GM19455 (cell line): ENCODE measurements at regions not wholly inside any gene's neighbourhood (a gene's known extent, or its start where the extent isn't known, plus 50 kb on each side); places are given as distances from the start of the nearest gene placed in this dataset.
"Not testable (repeated sequence)": the region's sequence is repeated elsewhere in the genome, so short reads cannot be mapped to it uniquely, and the experiment has no call there.

ENCODE experiments used
- ATAC-seq: cut with Tn5 transposase; IDR thresholded peaks from one replicate; pipeline ENCODE4 v1.9.1; 2021; ENCODE audit not compliant: unreplicated experiment

DNA sequence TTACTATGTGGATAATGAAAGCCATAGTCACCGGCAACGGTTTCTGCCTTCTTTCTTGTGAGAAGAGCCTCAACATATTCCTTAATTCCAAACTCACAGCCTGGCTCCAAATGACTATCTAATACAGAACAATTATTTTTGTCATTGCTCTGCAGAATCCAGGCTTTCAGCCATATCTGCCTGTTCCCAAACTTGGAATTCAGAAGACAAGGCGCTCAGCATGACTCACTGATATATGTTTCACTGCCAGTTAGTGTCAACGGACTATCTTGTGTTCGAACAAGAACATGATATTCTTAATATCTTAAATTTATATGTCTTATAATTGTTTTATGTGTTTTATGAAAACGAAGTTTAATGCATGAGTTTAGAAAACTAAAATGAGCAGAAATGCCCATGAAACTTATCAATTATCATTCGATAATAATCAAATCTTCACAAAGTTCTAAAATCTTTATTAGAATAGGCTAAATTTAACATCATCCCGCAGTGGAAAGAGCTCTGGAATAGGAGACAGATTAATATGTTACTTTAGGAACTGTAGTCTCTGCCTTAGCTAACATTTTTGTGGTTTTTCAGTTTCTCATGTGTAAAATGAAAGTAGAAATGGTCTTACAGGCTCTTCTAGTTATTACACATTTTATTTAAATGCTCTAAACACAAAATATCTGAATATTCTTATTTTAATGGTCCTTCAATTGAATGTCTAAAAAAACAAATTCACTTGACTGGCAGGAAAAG lies 669.3 kb upstream of the GJE1 start:
- peak; percentile 88 for ATAC-seq

- no peak for ATAC-seq
Observed at GRCh38 chr6:141460743-141461484, 671.8 kb upstream of the GJE1 start.

DNA sequence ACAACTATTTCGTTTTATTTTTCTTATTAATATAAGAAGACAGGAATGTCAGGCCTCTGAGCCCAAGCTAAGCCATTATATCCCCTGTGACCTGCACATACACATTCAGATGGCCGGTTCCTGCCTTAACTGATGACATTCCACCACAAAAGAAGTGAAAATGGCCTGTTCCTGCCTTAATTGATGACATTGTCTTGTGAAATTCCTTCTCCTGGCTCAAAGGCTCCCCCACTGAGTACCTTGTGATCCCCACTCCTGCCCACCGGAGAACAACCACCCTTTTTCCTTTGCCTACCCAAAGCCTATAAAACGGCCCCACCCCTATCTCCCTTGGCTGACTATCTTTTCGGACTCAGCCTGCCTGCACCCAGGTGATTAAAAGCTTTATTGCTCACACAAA lies 672.5 kb upstream of the GJE1 start:
- not testable (repeated sequence) for ATAC-seq

GRCh38 chr6:141457984-141458383 lies 674.7 kb upstream of the GJE1 start:
- not testable (repeated sequence) for ATAC-seq

GRCh38 chr6:141452354-141452686 lies 680.4 kb upstream of the GJE1 start:
- no peak for ATAC-seq

DNA sequence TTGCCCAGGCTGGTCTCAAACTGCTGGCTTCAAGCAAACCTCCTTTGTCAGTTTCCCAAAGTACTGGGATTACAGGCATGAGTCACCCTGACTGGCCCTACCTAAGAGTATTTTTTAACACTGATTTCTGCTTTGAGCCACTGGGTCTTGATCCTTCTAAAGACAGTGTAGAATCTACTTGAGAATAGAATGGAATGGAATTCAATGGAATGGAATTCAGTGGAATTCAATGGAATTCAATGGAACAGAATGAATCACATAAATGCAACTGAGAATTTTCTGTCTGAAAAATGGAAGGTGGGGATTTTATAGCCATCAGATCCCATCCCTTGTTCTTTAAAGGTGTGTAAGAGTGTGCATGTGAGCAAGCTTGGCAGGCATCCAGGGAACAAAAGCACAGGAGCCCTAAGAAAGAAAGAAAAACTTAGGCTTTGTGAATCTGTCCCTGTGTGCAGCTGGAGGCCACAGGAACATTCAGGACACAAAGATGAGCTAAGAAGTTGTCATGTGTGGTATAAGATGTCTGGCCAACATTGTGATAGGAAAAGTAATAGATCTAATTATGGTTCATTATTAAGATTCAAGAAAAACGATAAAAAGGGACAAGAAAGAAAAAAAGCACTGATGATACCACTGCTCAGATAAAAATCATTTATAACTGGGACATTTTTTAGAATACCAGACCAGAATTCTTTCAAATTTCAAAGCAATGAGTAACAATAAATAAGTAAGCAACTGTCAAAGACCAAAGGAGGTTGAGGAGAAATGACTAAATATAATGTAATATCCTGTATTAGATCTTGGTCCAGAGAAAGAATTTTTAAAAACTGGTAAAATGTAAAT lies 681.0 kb upstream of the GJE1 start:
- no peak for ATAC-seq

GRCh38 chr6:141451181-141451510 lies 681.6 kb upstream of the GJE1 start:
- ATAC-seq: no peak

- ATAC-seq: no peak
Observed at GRCh38 chr6:141445928-141446628, 686.6 kb upstream of the GJE1 start.

GRCh38 chr6:141443668-141444289 lies 688.9 kb upstream of the GJE1 start:
- ATAC-seq: no peak

- ATAC-seq: no peak
Observed at GRCh38 chr6:141443032-141443431, 689.7 kb upstream of the GJE1 start.

DNA sequence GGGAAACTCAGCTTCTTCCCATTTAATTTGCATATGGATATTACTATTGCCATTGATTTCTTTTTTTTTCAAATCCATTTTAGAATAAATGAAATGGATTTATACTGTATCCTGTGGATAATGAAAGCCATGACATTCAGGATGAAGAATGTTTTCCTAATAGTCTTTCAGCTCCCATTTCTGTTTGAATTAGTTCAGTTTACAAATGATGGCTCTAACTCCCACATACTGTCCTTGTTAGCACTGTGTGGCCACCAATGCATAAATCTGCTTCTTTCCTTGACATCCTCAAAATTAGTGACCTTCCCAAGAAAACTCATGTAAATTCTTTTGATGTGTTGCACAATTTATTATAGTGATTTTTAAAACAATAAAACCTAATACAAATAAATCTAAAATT lies 693.2 kb upstream of the GJE1 start:
- ATAC-seq: no peak

DNA sequence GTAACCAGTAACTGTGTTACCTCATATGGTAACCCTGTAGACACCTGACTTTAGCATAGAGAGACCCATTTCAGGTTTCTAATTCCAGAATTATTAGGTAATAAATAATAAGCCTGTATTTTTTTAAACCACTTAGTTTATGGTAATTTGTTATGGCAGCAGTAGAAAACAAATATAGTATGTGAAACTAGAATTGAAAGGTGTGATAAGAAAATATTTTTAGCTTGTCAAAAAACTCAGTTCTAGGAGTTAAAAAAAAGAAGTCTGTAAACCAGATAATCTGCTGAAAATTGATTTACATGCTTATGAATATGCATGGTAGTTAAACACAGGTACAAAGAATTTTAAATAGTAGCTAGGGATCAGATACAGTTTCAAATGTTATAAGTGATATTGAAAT lies 695.0 kb upstream of the GJE1 start:
- no peak for ATAC-seq

GRCh38 chr6:141437011-141437410 lies 695.7 kb upstream of the GJE1 start:
- ATAC-seq: no peak

DNA sequence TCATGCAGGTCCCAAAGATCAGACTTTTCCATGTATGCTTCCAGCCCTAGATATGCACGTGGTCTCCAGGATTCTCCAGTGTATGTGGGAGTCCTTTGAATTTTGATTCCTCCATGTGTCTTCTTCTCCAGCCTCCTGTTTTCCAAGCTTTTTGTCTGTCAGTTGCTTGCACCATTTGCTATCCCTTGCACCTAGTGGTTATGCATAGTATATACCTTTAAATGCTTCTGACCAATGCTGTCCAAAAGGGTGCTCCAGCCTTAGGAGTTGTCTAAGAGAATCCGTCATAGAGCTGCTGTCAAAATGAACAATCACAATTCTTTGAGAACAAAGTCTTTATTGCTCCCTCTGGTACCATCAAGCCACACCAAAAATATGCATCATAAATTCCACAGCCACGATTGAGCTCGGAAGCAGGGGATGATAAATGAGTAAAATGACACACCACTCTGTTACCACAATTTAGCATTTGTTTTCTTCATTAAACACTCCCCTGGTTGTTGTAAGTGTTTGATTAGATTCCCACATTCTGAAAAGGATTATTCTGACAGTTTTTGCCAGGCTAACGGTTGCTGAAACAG lies 706.2 kb upstream of the GJE1 start:
- ATAC-seq: no peak

- ATAC-seq: no peak
Observed at GRCh38 chr6:141421378-141421777, 711.3 kb upstream of the GJE1 start.

GRCh38 chr6:141418076-141418475 lies 714.6 kb upstream of the GJE1 start:
- ATAC-seq: no peak

DNA sequence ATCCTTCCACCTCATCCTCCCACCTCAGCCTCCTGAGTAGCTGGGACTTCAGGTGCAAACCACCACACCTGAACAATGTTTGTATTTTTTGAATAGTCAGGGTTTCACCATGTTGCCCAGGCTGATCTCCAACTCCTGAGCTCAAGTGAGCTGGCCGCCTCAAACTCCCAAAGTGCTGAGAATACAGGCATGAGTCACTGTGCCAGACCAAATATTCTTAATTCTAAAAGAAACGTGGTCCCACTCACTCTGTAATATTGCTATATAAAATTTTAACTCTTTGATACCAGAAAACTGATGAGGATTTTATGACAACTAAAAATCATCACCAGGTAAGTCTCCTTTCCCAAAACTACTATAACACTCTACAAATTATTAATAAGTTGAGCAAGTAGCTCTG lies 716.8 kb upstream of the GJE1 start:
- no peak for ATAC-seq

DNA sequence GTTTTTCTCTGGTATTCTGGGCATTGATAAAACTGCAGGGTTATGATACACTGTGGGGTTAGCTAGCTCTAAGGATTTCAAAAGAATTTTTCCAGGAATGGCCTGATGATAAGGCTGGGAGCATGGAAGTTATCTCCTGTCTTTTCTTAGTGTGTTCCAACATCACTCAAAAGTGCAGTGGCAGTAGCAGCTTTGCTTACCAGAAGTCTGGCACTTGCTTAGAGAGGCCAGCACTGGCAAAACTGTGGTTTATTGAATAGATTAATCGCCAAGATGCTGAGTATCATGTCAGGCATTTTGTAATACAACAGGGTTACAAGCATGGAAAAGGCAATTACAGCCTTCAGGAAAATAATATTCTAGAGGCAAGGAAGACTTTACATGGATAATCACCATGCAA lies 719.5 kb upstream of the GJE1 start:
- no peak for ATAC-seq

DNA sequence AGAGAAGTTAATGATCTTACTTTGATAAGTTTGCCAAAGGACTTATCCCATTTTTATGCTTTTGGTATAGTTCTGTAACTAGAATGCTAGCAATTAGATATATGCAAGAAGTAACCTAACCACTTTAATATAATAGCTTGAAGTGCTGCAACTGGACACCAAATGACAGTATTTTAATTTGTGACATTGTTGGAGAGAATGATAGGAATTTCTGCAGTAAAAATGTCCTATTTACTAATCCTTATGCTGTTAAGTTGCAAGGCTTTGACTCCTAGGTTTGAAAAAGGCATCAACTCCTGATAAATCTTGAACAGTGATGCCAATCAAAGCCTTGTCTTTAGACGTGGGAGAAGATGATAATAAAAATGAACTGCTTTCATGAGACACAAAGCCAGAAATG lies 726.0 kb upstream of the GJE1 start:
- no peak for ATAC-seq

GRCh38 chr6:141403827-141404226 lies 728.9 kb upstream of the GJE1 start:
- ATAC-seq: no peak

GRCh38 chr6:141403103-141403502 lies 729.6 kb upstream of the GJE1 start:
- ATAC-seq: no peak
